ENCODE measurements at regions not wholly inside any gene's neighbourhood (a gene's known extent, or its start where the extent isn't known, plus 50 kb on each side); places are given as distances from the start of the nearest gene placed in this dataset.
"Not testable (repeated sequence)": the region's sequence is repeated elsewhere in the genome, so short reads cannot be mapped to it uniquely, and the experiment has no call there.

GRCh38 chrX:33908074-33908473, 224.0 kb downstream of the FAM47A start:
- Histone ChIP-seq H3K4me3 (no peak overlapping the region), H3K9me3 (no peaks in the 10 kb centered on the region), H3K36me3 (no peaks in the 10 kb centered on the region), H3K27ac (no peak overlapping the region), H3K4me1 (no peaks in the 10 kb centered on the region), H3K27me3 (no peaks in the 10 kb centered on the region)
- no peak for DNase-seq (ENCODE audit: extremely low spot score in 2 of 2)
- intact Hi-C loops (cut with DNase I): no loop called here
- TF ChIP-seq, protein P1, sequence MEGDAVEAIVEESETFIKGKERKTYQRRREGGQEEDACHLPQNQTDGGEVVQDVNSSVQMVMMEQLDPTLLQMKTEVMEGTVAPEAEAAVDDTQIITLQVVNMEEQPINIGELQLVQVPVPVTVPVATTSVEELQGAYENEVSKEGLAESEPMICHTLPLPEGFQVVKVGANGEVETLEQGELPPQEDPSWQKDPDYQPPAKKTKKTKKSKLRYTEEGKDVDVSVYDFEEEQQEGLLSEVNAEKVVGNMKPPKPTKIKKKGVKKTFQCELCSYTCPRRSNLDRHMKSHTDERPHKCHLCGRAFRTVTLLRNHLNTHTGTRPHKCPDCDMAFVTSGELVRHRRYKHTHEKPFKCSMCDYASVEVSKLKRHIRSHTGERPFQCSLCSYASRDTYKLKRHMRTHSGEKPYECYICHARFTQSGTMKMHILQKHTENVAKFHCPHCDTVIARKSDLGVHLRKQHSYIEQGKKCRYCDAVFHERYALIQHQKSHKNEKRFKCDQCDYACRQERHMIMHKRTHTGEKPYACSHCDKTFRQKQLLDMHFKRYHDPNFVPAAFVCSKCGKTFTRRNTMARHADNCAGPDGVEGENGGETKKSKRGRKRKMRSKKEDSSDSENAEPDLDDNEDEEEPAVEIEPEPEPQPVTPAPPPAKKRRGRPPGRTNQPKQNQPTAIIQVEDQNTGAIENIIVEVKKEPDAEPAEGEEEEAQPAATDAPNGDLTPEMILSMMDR (IDR thresholded peaks at IDR 0.05): no peak
- no peak for TF ChIP-seq POLR2A (IDR thresholded peaks at IDR 0.05)
- no peak for TF ChIP-seq POLR2AphosphoS5 (IDR thresholded peaks at IDR 0.05; ENCODE audit: insufficient read depth in 1 of 2, low read depth in 1 of 2)

DNA sequence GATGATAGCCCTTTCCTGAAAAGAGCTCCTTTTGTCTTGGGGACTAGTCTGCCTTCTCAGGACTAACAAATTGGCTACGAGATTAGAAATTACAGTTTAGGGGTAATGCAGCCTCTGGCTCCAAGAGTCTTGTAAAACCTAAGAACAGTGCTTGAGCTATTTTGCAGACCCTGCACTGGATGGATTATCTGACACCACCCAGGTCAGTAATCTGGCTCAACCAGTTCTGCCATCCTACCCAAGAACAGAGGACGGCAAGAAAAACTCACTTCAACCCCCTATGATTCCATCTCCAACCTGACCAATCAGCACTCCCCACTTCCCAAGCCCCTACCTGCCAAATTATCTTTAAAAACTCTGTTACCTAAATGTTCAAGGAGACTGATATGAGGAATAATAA, 225.1 kb downstream of the FAM47A start:
- intact Hi-C loops (cut with DNase I): no loop called here
- TF ChIP-seq, protein P1 (IDR thresholded peaks at IDR 0.05): no peak
- no peak for TF ChIP-seq POLR2A (IDR thresholded peaks at IDR 0.05)
- TF ChIP-seq POLR2AphosphoS5 (IDR thresholded peaks at IDR 0.05; ENCODE audit: insufficient read depth in 1 of 2, low read depth in 1 of 2): no peak
- Histone ChIP-seq H3K36me3 (no peaks in the 10 kb centered on the region), H3K27ac (no peak overlapping the region), H3K9me3 (no peaks in the 10 kb centered on the region), H3K4me1 (no peaks in the 10 kb centered on the region), H3K4me3 (no peak overlapping the region), H3K27me3 (no peaks in the 10 kb centered on the region)
- DNase-seq (ENCODE audit: extremely low spot score in 2 of 2): no peak

- DNase-seq (ENCODE audit: extremely low spot score in 2 of 2): no peak
- H3K27me3 ChIP-seq: no peaks in the 10 kb centered on the region
- H3K4me3 ChIP-seq: no peak overlapping the region
- no peak overlapping the region for H3K27ac ChIP-seq
- TF ChIP-seq POLR2A (IDR thresholded peaks at IDR 0.05) (no peak), POLR2AphosphoS5 (IDR thresholded peaks at IDR 0.05; ENCODE audit: insufficient read depth in 1 of 2, low read depth in 1 of 2) (no peak)
- TF ChIP-seq, protein P1 (IDR thresholded peaks at IDR 0.05): no peak
- H3K4me1 ChIP-seq: no peaks in the 10 kb centered on the region
- no peaks in the 10 kb centered on the region for H3K9me3 ChIP-seq
- intact Hi-C loops (cut with DNase I): no loop called here
- no peaks in the 10 kb centered on the region for H3K36me3 ChIP-seq
Observed at GRCh38 chrX:33892670-33893069, 239.4 kb downstream of the FAM47A start.

DNA sequence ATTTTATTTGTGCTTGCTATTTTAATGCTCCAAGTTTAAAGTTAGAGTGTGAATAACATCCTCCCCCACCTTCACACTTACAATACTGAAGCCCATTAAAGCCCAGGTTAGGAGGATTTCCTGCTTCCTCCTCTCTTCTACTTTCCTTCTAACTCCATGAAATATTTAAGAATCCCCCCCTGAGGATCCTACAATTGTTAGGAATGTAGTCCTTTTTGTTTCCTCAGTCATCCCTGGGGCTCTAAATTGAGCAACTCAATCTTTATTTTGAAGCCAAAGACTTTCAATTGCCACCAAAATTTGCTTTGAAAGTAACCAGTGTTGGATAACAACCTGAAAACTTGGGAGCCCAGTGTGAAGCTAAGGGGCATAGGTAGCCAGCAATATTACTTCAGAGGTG, 276.9 kb downstream of the FAM47A start:
- H3K36me3 ChIP-seq: no peaks in the 10 kb centered on the region
- TF ChIP-seq POLR2A (IDR thresholded peaks at IDR 0.05) (no peak), POLR2AphosphoS5 (IDR thresholded peaks at IDR 0.05; ENCODE audit: insufficient read depth in 1 of 2, low read depth in 1 of 2) (no peak)
- TF ChIP-seq, protein P1 (IDR thresholded peaks at IDR 0.05): no peak
- no peak for DNase-seq (ENCODE audit: extremely low spot score in 2 of 2)
- H3K4me1 ChIP-seq: no peaks in the 10 kb centered on the region
- H3K4me3 ChIP-seq: no peak overlapping the region
- intact Hi-C loops (cut with DNase I): no loop called here
- H3K27me3 ChIP-seq: no peaks in the 10 kb centered on the region
- H3K27ac ChIP-seq: no peak overlapping the region
- no peaks in the 10 kb centered on the region for H3K9me3 ChIP-seq

GRCh38 chrX:33852146-33852545, 280.0 kb downstream of the FAM47A start:
- H3K4me1 ChIP-seq; intact Hi-C loops (cut with DNase I); H3K27me3 ChIP-seq; H3K27ac ChIP-seq; DNase-seq (ENCODE audit: extremely low spot score in 2 of 2); H3K4me3 ChIP-seq; H3K36me3 ChIP-seq; H3K9me3 ChIP-seq: not testable (repeated sequence)

DNA sequence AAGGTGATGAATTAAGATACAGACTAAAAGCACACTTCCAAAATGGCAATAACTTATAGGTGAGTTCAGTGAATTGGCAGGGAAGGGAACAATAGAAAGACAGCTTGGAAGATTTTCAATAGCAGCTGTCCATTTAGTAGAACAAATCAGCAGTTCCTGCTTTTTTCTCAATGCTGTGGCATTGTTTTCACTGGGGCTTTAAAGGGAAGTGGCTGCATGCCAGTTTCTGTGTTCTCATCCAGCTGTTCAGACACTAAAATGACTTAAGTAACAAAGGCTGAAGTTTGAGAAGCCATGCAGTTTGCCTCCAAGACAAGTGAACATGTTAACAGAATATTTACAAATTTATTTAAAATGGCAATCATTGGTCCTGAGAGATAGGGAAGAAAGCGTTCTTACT, 291.9 kb downstream of the FAM47A start:
- no peaks in the 10 kb centered on the region for H3K36me3 ChIP-seq
- no peaks in the 10 kb centered on the region for H3K27me3 ChIP-seq
- no peak for DNase-seq (ENCODE audit: extremely low spot score in 2 of 2)
- intact Hi-C loops (cut with DNase I): no loop called here
- H3K27ac ChIP-seq: no peak overlapping the region
- H3K9me3 ChIP-seq: no peaks in the 10 kb centered on the region
- H3K4me1 ChIP-seq: no peaks in the 10 kb centered on the region
- TF ChIP-seq POLR2A (IDR thresholded peaks at IDR 0.05) (no peak), POLR2AphosphoS5 (IDR thresholded peaks at IDR 0.05; ENCODE audit: insufficient read depth in 1 of 2, low read depth in 1 of 2) (no peak)
- TF ChIP-seq, protein P1 (IDR thresholded peaks at IDR 0.05): no peak
- H3K4me3 ChIP-seq: no peak overlapping the region
